PC-3 (cell line): ENCODE measurements at regions not wholly inside any gene's neighbourhood (a gene's known extent, or its start where the extent isn't known, plus 50 kb on each side); places are given as distances from the start of the nearest gene placed in this dataset.

Source experiments
- EZH2 ChIP-seq: fragments of 300-600 bp; sonication (generic); IDR thresholded peaks from one replicate; pipeline ENCODE4 v1.6.1; 2017; ENCODE audit warnings: antibody characterized with exemption, mild to moderate bottlenecking, low read length; ENCODE audit not compliant: unreplicated experiment
- EZH2phosphoT487 ChIP-seq: fragments of 300-600 bp; sonication (generic); IDR thresholded peaks from 2 replicates; pipeline ENCODE4 v1.6.1; 2018; ENCODE audit warnings: mild to moderate bottlenecking, antibody characterized with exemption, low read length, borderline replicate concordance
- TF ChIP-seq, protein P1 (sequence below): fragments of 300-600 bp; sonication (generic); conservative IDR thresholded peaks from 2 replicates; pipeline ENCODE4 v1.5.1; 2017; ENCODE audit warnings: antibody characterized with exemption, low read depth, mild to moderate bottlenecking, low read length

DNA sequence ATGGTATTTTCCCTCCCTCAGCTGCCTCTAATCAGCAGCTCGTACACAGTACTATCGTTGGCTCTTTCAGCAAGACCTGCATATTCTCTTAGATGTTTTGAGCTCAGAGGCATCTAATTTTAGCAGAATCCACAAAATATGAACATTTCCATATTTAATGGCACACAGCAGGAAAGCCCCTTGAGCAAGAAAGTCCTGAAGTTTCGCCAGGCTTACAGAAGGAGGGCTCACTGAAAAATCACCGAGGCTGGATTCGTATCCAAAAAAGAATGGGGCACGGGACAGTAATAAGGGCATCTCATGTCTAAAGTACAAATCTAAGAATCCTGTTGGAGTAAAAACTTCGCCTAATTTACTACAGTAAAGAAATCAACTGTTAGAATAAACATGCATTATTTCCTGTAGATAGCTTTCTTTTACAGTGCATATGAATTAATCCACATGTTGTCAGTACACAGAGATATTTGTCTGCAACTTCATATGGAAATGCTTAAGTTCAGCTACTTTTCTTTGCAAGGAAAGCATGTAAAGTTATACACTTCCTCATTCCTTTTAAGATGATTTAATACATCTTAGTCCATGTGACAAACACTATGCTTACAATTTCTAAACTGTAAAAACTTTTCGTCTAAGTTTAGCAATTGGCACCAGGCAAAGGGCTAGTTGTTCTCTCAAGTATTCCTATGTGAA, 1205.3 kb upstream of the ADGRL4 start:
- TF ChIP-seq, protein P1, sequence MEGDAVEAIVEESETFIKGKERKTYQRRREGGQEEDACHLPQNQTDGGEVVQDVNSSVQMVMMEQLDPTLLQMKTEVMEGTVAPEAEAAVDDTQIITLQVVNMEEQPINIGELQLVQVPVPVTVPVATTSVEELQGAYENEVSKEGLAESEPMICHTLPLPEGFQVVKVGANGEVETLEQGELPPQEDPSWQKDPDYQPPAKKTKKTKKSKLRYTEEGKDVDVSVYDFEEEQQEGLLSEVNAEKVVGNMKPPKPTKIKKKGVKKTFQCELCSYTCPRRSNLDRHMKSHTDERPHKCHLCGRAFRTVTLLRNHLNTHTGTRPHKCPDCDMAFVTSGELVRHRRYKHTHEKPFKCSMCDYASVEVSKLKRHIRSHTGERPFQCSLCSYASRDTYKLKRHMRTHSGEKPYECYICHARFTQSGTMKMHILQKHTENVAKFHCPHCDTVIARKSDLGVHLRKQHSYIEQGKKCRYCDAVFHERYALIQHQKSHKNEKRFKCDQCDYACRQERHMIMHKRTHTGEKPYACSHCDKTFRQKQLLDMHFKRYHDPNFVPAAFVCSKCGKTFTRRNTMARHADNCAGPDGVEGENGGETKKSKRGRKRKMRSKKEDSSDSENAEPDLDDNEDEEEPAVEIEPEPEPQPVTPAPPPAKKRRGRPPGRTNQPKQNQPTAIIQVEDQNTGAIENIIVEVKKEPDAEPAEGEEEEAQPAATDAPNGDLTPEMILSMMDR = no peak
- TF ChIP-seq EZH2 (no peak), EZH2phosphoT487 (no peak)
